D721Med (cell line): ENCODE measurements at regions not wholly inside any gene's neighbourhood (a gene's known extent, or its start where the extent isn't known, plus 50 kb on each side); places are given as distances from the start of the nearest gene placed in this dataset.
"Not testable (repeated sequence)": the region's sequence is repeated elsewhere in the genome, so short reads cannot be mapped to it uniquely, and the experiment has no call there.

Source experiments
- DNase-seq: peaks from one replicate; pipeline ENCODE4 v3.0.0; 2011; ENCODE audit warnings: low spot score; ENCODE audit not compliant: insufficient read length
- FAIRE-seq: peaks from 2 replicates; lab custom pipeline; 2011; peaks lifted over from hg19 to GRCh38; lab: Jason Lieb, UNC
- TF ChIP-seq, protein P1 (sequence below): IDR thresholded peaks from 2 replicates; pipeline ENCODE4 v1.5.1; 2012; ENCODE audit warnings: mild to moderate bottlenecking, control low read depth; ENCODE audit not compliant: insufficient read depth; ENCODE audit errors: missing control alignments

DNA sequence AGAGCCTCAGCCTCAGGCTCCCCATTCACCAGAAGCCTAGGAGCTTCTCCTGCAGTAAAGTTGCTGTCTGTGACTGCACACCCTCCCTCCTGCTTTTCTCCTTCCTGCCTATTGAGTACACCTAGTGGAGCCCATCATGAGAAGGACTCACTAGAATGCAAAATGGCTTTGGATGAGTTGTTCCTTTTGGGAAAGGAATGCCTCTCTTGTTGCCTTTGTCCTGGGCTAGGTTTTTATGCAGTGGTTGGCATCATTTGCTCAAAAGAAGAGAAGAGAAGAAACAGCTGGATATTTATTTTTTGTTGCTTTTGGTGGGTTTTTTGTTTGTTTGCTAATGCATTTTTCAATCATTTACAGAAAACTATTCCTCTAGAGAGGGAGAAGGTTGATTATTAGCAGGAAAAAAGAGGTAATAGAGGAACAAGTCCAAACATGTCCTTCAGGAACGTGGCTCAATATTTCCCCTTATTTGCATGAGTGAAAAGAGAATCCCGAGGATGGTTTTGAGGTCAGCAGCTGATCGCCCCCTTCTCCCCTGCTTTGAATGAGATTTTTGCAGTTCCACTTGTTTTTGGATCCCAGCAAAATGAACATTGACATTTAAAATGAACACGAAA, 369.9 kb upstream of the NRP1 start:
- TF ChIP-seq, protein P1, sequence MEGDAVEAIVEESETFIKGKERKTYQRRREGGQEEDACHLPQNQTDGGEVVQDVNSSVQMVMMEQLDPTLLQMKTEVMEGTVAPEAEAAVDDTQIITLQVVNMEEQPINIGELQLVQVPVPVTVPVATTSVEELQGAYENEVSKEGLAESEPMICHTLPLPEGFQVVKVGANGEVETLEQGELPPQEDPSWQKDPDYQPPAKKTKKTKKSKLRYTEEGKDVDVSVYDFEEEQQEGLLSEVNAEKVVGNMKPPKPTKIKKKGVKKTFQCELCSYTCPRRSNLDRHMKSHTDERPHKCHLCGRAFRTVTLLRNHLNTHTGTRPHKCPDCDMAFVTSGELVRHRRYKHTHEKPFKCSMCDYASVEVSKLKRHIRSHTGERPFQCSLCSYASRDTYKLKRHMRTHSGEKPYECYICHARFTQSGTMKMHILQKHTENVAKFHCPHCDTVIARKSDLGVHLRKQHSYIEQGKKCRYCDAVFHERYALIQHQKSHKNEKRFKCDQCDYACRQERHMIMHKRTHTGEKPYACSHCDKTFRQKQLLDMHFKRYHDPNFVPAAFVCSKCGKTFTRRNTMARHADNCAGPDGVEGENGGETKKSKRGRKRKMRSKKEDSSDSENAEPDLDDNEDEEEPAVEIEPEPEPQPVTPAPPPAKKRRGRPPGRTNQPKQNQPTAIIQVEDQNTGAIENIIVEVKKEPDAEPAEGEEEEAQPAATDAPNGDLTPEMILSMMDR: no peak
- FAIRE-seq (no peak), DNase-seq (no peak)

DNA sequence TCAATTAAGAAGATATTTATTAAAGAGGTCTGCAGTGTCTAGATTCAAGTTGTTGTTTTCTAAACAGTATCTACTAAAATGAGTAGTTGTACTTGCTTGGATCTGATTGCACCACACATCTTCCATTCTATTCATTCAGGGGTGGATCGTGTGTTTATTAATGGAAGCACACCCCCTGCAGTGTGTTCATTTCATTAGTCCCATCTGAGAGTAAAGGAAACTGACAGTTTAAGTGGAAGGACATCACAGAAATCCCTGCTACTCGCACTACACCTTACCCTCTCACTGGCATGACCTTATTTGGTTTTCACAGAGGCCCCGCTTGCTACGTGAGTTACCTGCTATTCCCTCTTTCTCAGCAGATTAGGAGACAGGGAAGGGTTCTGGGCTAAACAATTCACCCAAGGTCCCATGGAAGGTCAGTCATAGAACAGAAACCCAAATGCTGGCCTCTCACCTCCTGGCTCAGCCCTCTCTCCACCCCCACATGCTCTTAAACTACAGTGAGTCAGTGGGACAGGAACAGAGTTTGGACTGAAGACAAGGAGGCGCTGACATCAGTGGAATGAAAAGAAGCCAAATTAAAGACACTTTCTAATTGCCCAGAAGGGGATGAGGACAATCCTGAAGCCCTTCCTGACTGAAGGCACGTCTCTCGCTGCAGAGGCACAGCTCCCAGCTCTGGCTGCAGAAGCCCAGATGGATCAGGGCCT, 369.2 kb upstream of the NRP1 start:
- TF ChIP-seq, protein P1: no peak
- FAIRE-seq: no peak
- DNase-seq: no peak

DNA sequence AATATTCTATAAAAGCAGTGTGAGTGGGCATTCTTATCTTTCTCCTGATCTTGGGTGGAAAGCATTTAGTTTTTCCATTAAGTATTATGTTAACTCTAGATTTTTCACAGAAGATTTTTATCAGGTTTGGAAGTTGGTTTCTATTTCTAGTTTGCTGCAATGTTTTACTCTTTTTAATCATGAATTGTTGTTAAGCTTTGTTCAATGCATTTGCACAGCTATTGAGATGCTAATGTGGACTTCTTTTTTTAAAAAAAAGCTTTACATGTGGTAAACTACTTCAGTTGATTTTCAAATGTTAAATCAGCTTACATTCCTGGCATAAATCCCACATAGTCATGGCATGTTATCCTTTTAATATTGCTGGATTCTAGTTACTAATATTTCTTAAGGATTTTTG, 363.6 kb upstream of the NRP1 start:
- TF ChIP-seq, protein P1: no peak
- no peak for FAIRE-seq

DNA sequence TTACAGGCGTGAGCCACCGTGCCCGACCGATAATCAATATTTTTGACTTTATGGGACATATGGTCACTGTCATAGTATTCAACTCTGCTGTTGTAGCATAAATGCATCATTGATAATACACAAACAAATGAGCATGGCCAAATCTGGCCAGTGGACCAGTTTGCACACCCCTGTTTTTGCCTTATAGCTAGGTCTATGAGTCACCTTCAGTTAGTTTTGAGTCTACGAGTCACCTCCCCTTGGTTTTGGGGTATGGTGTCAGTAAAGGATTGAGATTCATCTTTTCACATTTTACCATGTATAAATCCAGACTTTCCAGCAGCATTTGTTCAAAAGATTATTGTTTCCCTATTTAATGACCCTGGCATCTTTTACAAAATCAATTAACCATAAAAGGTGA, 362.5 kb upstream of the NRP1 start:
- no peak for FAIRE-seq
- no peak for DNase-seq
- TF ChIP-seq, protein P1: no peak

More for the DNA sequence above, 363.6 kb upstream of the NRP1 start:
- no peak for DNase-seq

DNA sequence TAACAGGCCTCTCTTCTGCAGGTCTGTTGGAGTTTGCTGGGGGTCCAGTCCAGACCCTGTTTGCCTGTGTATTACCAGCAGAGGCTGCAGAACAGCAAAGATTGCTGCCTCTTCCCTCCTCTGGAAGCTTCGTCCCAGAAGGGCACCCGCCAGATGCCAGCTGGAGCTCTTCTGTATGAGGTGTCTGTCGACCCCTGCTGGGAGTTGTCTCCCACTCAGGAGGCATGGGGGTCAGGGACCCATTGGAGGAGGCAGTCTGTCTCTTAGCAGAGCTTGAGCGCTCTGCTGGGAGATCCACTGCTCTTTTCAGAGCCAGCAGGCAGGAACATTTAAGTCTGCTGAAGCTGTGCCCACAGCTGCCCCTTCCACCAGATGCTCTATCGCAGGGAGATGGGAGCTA, 361.1 kb upstream of the NRP1 start:
- TF ChIP-seq, protein P1: no peak
- DNase-seq: no peak
- FAIRE-seq: no peak

DNA sequence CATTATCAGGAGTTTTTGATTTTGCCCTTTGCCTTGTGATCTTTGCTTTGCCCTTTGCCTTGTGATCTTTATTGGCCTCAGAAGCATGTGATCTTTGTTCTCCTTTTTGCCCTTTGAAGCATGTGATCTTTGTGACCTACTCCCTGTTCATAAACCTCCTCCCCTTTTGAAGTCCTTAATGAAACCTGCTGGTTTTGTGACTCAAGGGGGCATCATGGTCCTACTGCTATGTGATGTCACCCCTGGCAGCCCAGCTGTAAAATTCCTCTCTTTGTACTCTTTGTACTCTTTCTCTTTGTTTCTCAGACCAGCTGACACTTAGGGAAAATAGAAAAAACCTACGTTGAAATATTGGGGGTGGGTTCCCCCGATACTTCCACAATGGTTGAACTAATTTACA, 356.1 kb upstream of the NRP1 start:
- FAIRE-seq: not testable (repeated sequence)

DNA sequence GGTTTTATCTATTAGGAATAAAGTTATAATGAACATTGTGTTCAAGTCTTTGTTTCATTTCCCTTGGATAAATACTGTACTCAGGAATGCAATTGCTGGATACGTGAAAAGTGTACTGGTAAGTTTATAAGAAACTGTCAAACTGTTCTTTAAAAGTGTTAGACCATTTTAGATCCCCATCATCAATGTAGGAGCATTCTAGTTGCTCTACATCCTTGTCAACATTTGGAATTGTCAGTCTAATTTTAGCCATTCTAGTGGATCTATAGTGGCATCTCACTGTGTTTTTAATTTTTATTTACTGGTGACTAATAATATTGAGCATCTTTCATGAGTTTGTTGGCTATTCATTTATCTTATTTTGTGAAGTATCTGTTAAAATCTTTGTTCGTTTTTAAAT, 354.0 kb upstream of the NRP1 start:
- DNase-seq (no peak), FAIRE-seq (no peak)
- TF ChIP-seq, protein P1: no peak

More for the DNA sequence above, 356.1 kb upstream of the NRP1 start:
- DNase-seq: not testable (repeated sequence)
